H1 (cell line): ENCODE measurements at regions not wholly inside any gene's neighbourhood (a gene's known extent, or its start where the extent isn't known, plus 50 kb on each side); places are given as distances from the start of the nearest gene placed in this dataset.

Experiments used
- BCL11A ChIP-seq, 2 experiments: IDR thresholded peaks; one replicate each; pipeline ENCODE4 v1.6.1; 2011; ENCODE audit warnings: low read depth in 2 of 2, low read length in 2 of 2, mild to moderate bottlenecking in 2 of 2
- EZH2 ChIP-seq: fragments of 200-600 bp; sonication (generic); IDR thresholded peaks from 2 replicates; pipeline ENCODE4 v1.7.1; 2012; ENCODE audit warnings: low read depth, mild to moderate bottlenecking, moderate library complexity, low read length, inconsistent platforms; ENCODE audit not compliant: severe bottlenecking
- GABPA ChIP-seq: IDR thresholded peaks from 2 replicates; pipeline ENCODE4 v1.6.1; 2011; ENCODE audit warnings: mild to moderate bottlenecking, low read length, moderate library complexity, borderline replicate concordance; ENCODE audit not compliant: insufficient read depth
- JUND ChIP-seq: IDR thresholded peaks from 2 replicates; pipeline ENCODE4 v1.6.1; 2011; ENCODE audit warnings: mild to moderate bottlenecking, improper control_type of control experiment, low read length
- NRF1 ChIP-seq: IDR thresholded peaks from 2 replicates; pipeline ENCODE4 v1.6.1; 2011; ENCODE audit warnings: mild to moderate bottlenecking, low read depth, low read length, improper control_type of control experiment
- POLR2A ChIP-seq, 2 experiments: IDR thresholded peaks; 1 replicate in 1 of 2; 2 replicates in 1 of 2; pipeline ENCODE4 v1.6.1; 2011; ENCODE audit warnings: low read depth in 2 of 2, low read length in 2 of 2, mild to moderate bottlenecking in 2 of 2; ENCODE audit errors: control extremely low read depth in 1 of 2
- POLR2AphosphoS5 ChIP-seq: IDR thresholded peaks from 2 replicates; pipeline ENCODE4 v1.6.1; 2011; ENCODE audit warnings: low read depth, low read length
- RAD21 ChIP-seq, 2 experiments: IDR thresholded peaks in 1 of 2; conservative IDR thresholded peaks in 1 of 2; 2 replicates each; pipeline ENCODE4 v1.6.1; 2011; ENCODE audit warnings: low read depth in 2 of 2, low read length in 2 of 2, improper control_type of control experiment in 1 of 2, inconsistent platforms in 1 of 2, mild to moderate bottlenecking in 1 of 2, moderate library complexity in 1 of 2
- SIN3A ChIP-seq, 2 experiments: IDR thresholded peaks in 1 of 2; conservative IDR thresholded peaks in 1 of 2; 2 replicates each; pipeline ENCODE4 v1.6.1; 2011 to 2012; ENCODE audit warnings: low read length in 2 of 2, improper control_type of control experiment in 1 of 2, low read depth in 1 of 2, mild to moderate bottlenecking in 1 of 2
- SRF ChIP-seq: IDR thresholded peaks from 2 replicates; pipeline ENCODE4 v1.6.1; 2011; ENCODE audit warnings: mild to moderate bottlenecking, low read depth, low read length, moderate library complexity
- ZNF274 ChIP-seq: IDR thresholded peaks from 2 replicates; pipeline ENCODE4 v1.7.0; 2012; ENCODE audit warnings: low read length, borderline replicate concordance; ENCODE audit errors: extremely low read depth
- TF ChIP-seq, protein P1 (sequence below), 3 experiments: IDR thresholded peaks; 1 replicate in 2 of 3; 2 replicates in 1 of 3; pipeline versions ENCODE4 v1.5.1 to v1.6.1; 2011; ENCODE audit warnings: low read length in 3 of 3, mild to moderate bottlenecking in 3 of 3, inconsistent platforms in 2 of 3, low read depth in 1 of 3, moderate library complexity in 1 of 3; ENCODE audit not compliant: insufficient read depth in 1 of 3; ENCODE audit errors: control extremely low read depth in 1 of 3

DNA sequence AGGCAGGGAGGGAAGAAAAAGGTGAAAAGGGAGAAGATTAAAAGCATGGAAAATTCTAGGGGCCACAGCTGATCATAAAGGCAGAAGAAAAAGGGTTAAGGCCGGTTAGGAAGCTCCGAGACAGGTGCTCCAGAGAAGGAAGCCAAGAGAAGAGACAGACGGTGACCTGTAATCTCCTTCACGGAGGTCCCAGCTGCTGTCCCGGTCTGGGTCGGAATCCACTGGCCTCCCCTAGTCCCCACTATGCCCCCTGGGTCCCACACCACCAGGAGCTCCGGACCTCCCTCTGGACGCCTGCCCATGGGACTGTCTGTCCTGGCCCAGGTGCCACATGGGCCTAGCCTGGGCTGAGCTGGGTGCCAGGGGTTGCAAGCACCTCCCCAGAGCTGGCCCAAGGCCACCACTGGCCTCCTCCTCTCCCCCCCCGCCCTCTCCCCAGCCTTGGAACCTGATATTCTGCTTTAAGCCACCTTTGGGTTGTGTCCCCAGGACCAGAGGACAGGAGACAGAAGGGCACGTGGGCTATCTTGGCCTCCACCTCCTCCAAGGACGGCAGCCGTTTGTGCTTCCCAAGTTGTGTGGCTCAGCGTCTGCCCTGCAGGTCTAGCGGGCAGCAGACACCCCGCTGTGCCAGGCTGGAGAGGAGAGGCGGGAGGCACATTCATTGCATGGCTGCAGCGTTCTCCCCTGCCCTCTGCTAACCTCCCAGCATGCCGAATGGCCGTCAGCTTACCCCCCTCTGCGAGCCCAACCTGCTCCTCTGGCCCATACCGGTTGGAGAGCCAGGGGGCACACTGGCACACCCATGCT is 102.4 kb downstream of the ENGASE start:
- TF ChIP-seq GABPA (no peak), BCL11A (IDR thresholded peaks at IDR 0.05; ENCODE audit: low read depth in 2 of 2, low read length in 2 of 2) (no peak), JUND (no peak), ZNF274 (no peak), SIN3A (conservative IDR thresholded peaks at IDR 0.05 in 1 of 2, IDR thresholded peaks at IDR 0.05 in 1 of 2; ENCODE audit: low read depth in 1 of 2, low read length in 2 of 2) (no peak), SRF (no peak), NRF1 (no peak), POLR2A (IDR thresholded peaks at IDR 0.05; ENCODE audit: control extremely low read depth in 1 of 2, low read depth in 2 of 2, low read length in 2 of 2) (no peak), RAD21 (IDR thresholded peaks at IDR 0.05 in 1 of 2, conservative IDR thresholded peaks at IDR 0.05 in 1 of 2; ENCODE audit: low read depth in 2 of 2, low read length in 2 of 2) (no peak), POLR2AphosphoS5 (no peak), EZH2 (no peak)
- TF ChIP-seq, protein P1, sequence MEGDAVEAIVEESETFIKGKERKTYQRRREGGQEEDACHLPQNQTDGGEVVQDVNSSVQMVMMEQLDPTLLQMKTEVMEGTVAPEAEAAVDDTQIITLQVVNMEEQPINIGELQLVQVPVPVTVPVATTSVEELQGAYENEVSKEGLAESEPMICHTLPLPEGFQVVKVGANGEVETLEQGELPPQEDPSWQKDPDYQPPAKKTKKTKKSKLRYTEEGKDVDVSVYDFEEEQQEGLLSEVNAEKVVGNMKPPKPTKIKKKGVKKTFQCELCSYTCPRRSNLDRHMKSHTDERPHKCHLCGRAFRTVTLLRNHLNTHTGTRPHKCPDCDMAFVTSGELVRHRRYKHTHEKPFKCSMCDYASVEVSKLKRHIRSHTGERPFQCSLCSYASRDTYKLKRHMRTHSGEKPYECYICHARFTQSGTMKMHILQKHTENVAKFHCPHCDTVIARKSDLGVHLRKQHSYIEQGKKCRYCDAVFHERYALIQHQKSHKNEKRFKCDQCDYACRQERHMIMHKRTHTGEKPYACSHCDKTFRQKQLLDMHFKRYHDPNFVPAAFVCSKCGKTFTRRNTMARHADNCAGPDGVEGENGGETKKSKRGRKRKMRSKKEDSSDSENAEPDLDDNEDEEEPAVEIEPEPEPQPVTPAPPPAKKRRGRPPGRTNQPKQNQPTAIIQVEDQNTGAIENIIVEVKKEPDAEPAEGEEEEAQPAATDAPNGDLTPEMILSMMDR (IDR thresholded peaks at IDR 0.05; ENCODE audit: control extremely low read depth in 1 of 3, insufficient read depth in 1 of 3, low read depth in 1 of 3, low read length in 3 of 3) = no peak
